Occipital lobe (tissue), 1 donor: ENCODE measurements at regions not wholly inside any gene's neighbourhood (a gene's known extent, or its start where the extent isn't known, plus 50 kb on each side); places are given as distances from the start of the nearest gene placed in this dataset.

ENCODE experiments used
- DNase-seq: peaks from one replicate; lab custom pipeline; 2025; lab: John Stamatoyannopoulos, UW

DNA sequence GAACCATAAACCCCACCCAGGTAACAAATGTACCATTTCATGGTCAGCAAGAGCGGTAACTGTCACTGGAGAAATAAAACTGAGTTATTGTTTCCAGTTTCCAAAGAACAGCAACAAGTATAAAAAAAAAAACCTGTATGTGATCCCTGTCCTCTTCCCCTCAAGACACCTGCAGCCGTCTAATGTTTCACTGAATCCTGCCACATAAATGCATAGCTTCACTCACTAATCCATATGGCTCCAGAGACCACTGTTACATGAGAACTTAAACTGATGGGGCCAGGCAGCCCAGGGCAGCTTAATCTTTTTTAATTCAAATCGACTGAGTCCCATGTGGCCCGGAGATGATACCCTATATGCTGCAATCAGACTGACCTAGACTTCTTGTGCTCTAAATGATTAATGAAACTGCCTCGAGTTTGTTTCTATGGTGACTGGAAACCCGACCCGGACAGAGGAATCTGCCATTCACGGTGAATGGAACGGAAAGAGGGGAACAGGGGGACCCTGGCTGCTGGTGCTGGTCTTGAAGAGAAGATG lies 60.9 kb upstream of the SIX2 start:
- no peak for DNase-seq

DNA sequence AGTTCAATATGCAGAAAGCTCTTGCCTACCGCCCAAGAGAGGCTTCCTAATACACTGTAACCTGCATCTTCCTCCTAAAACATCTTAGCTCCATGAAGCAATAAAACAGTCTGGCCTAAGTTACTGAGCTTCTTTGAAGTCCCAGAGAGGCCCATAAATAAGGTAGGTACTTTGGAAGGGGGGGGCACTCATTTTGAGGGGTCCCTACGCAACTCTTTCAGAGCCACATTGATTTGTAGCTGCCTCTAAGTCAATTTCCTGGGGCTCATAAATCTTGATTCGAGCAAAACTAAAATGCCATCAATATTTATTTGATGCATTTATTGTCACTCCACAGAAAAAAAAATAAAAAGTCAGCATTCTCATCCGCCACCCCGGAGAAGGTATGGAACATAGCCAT lies 60.4 kb upstream of the SIX2 start:
- DNase-seq, result no peak

DNA sequence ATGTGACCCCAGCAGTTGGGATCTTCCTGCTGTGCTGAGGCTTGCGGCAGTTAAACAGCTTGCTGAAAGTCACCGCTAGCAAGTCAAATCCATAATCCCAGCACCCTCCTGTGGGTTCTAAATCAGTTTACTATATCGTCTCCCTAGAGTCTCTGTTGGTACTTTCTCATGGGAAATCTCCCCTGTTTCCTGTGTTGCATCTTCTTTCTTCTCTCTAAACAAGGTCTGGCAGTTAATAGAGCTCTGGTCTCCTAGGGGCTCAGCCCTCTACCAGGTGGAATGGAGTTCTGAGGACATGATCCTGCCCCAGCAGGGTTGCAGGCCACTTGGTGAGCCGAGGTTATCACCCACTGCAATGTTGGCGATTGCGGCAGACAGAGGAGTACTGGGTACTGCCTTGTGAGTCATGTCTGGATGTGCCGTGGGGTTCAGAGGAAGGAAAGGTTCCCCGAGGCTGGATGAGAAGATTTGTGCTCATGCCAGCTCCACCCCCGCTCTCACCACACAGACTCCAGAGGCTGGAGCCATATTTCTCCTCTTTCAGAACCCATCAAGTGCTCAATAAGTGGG lies 59.4 kb upstream of the SIX2 start:
- DNase-seq, result no peak

- no peak for DNase-seq
Measured at GRCh38 chr2:45067859-45068570, 58.8 kb upstream of the SIX2 start.
